A549 (cell line): ENCODE measurements at regions not wholly inside any gene's neighbourhood (a gene's known extent, or its start where the extent isn't known, plus 50 kb on each side); places are given as distances from the start of the nearest gene placed in this dataset.

Experiments used
- BCL3 ChIP-seq: fragments of >200 bp; sonication (Bioruptor Twin); formaldehyde crosslinking; IDR thresholded peaks from 3 replicates; pipeline ENCODE4 v1.6.1; 2016
- CHD2 ChIP-seq: fragments of 150-350 bp; IDR thresholded peaks from 2 replicates; pipeline ENCODE4 v1.6.1; 2014; ENCODE audit warnings: low read length; ENCODE audit not compliant: partially characterized antibody
- CTCF ChIP-seq: fragments of >200 bp; sonication (Bioruptor Twin); formaldehyde crosslinking; IDR thresholded peaks from 3 replicates; pipeline ENCODE4 v1.5.1; 2016
- EHF ChIP-seq: fragments of 250-450 bp; sonication (Bioruptor Pico); IDR thresholded peaks from 2 replicates; pipeline ENCODE4 v1.5.0; 2020; ENCODE audit warnings: mild to moderate bottlenecking
- EHMT2 ChIP-seq: fragments of 200-600 bp; sonication (generic); IDR thresholded peaks from 2 replicates; pipeline ENCODE4 v1.6.1; 2016; ENCODE audit warnings: antibody characterized with exemption, low read depth, mild to moderate bottlenecking, moderate library complexity
- EP300 ChIP-seq, 2 experiments: fragments of >200 bp; sonication (Bioruptor Twin); formaldehyde crosslinking; IDR thresholded peaks; 2 replicates in 1 of 2; 3 replicates in 1 of 2; pipeline ENCODE4 v1.6.1; 2016 to 2017
- JUN ChIP-seq, 2 experiments: fragments of >200 bp; sonication (Bioruptor Twin); formaldehyde crosslinking; IDR thresholded peaks; 2 replicates in 1 of 2; 3 replicates in 1 of 2; pipeline ENCODE4 v1.6.1; 2016 to 2017
- NPAS2 ChIP-seq: fragments of 250-450 bp; sonication (Bioruptor Pico); IDR thresholded peaks from 2 replicates; pipeline ENCODE4 v1.8.0; 2022; ENCODE audit warnings: mild to moderate bottlenecking, moderate library complexity, borderline replicate concordance
- POLR2A ChIP-seq: IDR thresholded peaks from 2 replicates; pipeline ENCODE4 v1.6.1; 2012; ENCODE audit warnings: mild to moderate bottlenecking, low read length
- ZFP36 ChIP-seq: fragments of 450-650 bp; IDR thresholded peaks from 2 replicates; pipeline ENCODE4 v1.6.1; 2014; ENCODE audit warnings: borderline replicate concordance; ENCODE audit not compliant: partially characterized antibody
- TF ChIP-seq, protein P1 (sequence below): IDR thresholded peaks from 2 replicates; pipeline ENCODE4 v1.6.1; 2012

DNA sequence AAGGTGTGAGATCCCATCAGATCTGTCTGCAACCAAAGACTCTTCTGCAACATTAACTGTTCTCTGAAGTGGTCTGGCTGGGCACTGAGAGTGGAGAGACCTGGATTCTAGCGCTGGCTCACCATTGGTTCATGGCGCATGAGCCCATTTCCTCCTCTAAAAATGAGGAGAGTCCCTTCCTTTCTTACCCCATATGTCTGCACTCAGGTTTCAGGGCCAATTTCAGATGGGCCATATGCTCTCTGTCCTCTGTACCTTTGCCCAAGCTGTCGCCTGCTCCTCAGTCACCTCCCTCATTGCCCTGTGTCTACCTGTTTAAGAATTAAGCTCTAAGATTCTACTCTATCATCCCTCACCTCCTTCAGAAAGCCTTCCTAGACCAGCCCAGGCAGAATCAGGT lies 484.7 kb downstream of the INSC start:
- TF ChIP-seq POLR2A = no peak
- TF ChIP-seq CTCF = no peak
- TF ChIP-seq, protein P1, sequence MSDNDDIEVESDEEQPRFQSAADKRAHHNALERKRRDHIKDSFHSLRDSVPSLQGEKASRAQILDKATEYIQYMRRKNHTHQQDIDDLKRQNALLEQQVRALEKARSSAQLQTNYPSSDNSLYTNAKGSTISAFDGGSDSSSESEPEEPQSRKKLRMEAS = no peak
- TF ChIP-seq JUN (IDR thresholded peaks at IDR 0.05) = no peak
- no peak for TF ChIP-seq NPAS2 (CRISPR knock-in tag)
- no peak for TF ChIP-seq ZFP36
- no peak for TF ChIP-seq EP300 (IDR thresholded peaks at IDR 0.05)
- no peak for TF ChIP-seq CHD2
- no peak for TF ChIP-seq BCL3
- no peak for TF ChIP-seq EHMT2
- TF ChIP-seq EHF (CRISPR knock-in tag) = no peak
